Activated CD4-positive, alpha-beta T cell treated with anti-CD3 and anti-CD28 coated beads, Interleukin-2, amount 50 U/mL, for 4 hours (primary cell): ENCODE measurements at regions not wholly inside any gene's neighbourhood (a gene's known extent, or its start where the extent isn't known, plus 50 kb on each side); places are given as distances from the start of the nearest gene placed in this dataset.
"Not testable (repeated sequence)": the region's sequence is repeated elsewhere in the genome, so short reads cannot be mapped to it uniquely, and the experiment has no call there.

Experiments
- DNase-seq, 2 experiments: peaks; one replicate each; pipeline ENCODE4 v3.0.0-alpha.2; 2020

- no peak for DNase-seq
Observed at GRCh38 chr18:38759457-38759856, 1193.9 kb upstream of the CELF4 start.

GRCh38 chr18:38756436-38756835 lies 1190.8 kb upstream of the CELF4 start:
- no peak for DNase-seq

- DNase-seq: no peak
Observed at GRCh38 chr18:38752430-38752829, 1186.8 kb upstream of the CELF4 start.

GRCh38 chr18:38751898-38752297 lies 1186.3 kb upstream of the CELF4 start:
- DNase-seq: no peak

GRCh38 chr18:38751211-38751610 lies 1185.6 kb upstream of the CELF4 start:
- DNase-seq: no peak

GRCh38 chr18:38750751-38751150 lies 1185.2 kb upstream of the CELF4 start:
- DNase-seq: no peak

GRCh38 chr18:38747153-38747552 lies 1181.6 kb upstream of the CELF4 start:
- no peak for DNase-seq

- DNase-seq: not testable (repeated sequence)
Observed at GRCh38 chr18:38720181-38720580, 1154.6 kb upstream of the CELF4 start.

- DNase-seq: no peak
Observed at GRCh38 chr18:38718365-38718901, 1152.8 kb upstream of the CELF4 start.

- DNase-seq: no peak
Observed at GRCh38 chr18:38709122-38709521, 1143.5 kb upstream of the CELF4 start.

GRCh38 chr18:38706373-38706772 lies 1140.8 kb upstream of the CELF4 start:
- no peak for DNase-seq

- no peak for DNase-seq
Observed at GRCh38 chr18:38698088-38698487, 1132.5 kb upstream of the CELF4 start.

GRCh38 chr18:38695559-38696280 lies 1130.1 kb upstream of the CELF4 start:
- no peak for DNase-seq

GRCh38 chr18:38693104-38693503 lies 1127.5 kb upstream of the CELF4 start:
- no peak for DNase-seq

- no peak for DNase-seq
Observed at GRCh38 chr18:38690626-38691025, 1125.0 kb upstream of the CELF4 start.

- no peak for DNase-seq
Observed at GRCh38 chr18:38688416-38688815, 1122.8 kb upstream of the CELF4 start.

- DNase-seq: no peak
Observed at GRCh38 chr18:38670486-38670885, 1104.9 kb upstream of the CELF4 start.

GRCh38 chr18:38664929-38665328 lies 1099.3 kb upstream of the CELF4 start:
- DNase-seq: no peak

GRCh38 chr18:38663682-38664081 lies 1098.1 kb upstream of the CELF4 start:
- DNase-seq: no peak

GRCh38 chr18:38663270-38663669 lies 1097.7 kb upstream of the CELF4 start:
- no peak for DNase-seq

- DNase-seq: no peak
Observed at GRCh38 chr18:38654946-38655345, 1089.3 kb upstream of the CELF4 start.

- DNase-seq: no peak
Observed at GRCh38 chr18:38651736-38652135, 1086.1 kb upstream of the CELF4 start.

- DNase-seq: no peak
Observed at GRCh38 chr18:38648179-38648578, 1082.6 kb upstream of the CELF4 start.

- no peak for DNase-seq
Observed at GRCh38 chr18:38646296-38646695, 1080.7 kb upstream of the CELF4 start.
